ENCODE measurements at regions not wholly inside any gene's neighbourhood (a gene's known extent, or its start where the extent isn't known, plus 50 kb on each side); places are given as distances from the start of the nearest gene placed in this dataset.

GRCh38 chr16:64596196-64596595 lies 525.7 kb downstream of the CDH11 start:
- no peak for DNase-seq (ENCODE audit: low spot score)
- Mint-ChIP-seq H3K4me1 (ENCODE audit: low read depth) (no peaks in the 10 kb centered on the region), H3K4me3 (no peak overlapping the region), H3K27ac (no peak overlapping the region), H3K9me3 (peaks cover 3% of the 10 kb centered on the region), H3K27me3 (ENCODE audit: insufficient read depth) (no peaks in the 10 kb centered on the region), H3K36me3 (ENCODE audit: low read depth) (no peaks in the 10 kb centered on the region)
- intact Hi-C loops (cut with micrococcal nuclease) = no loop called here

GRCh38 chr16:64590513-64590912 lies 531.4 kb downstream of the CDH11 start:
- Mint-ChIP-seq H3K4me3 (no peak overlapping the region), H3K27me3 (ENCODE audit: insufficient read depth) (no peaks in the 10 kb centered on the region), H3K36me3 (ENCODE audit: low read depth) (no peaks in the 10 kb centered on the region), H3K9me3 (no peaks in the 10 kb centered on the region), H3K27ac (no peak overlapping the region), H3K4me1 (ENCODE audit: low read depth) (no peaks in the 10 kb centered on the region)
- intact Hi-C loops (cut with micrococcal nuclease) = no loop called here
- DNase-seq (ENCODE audit: low spot score) = no peak

- H3K4me1 Mint-ChIP-seq (ENCODE audit: low read depth) = no peaks in the 10 kb centered on the region
- no peak overlapping the region for H3K27ac Mint-ChIP-seq
- no peaks in the 10 kb centered on the region for H3K27me3 Mint-ChIP-seq (ENCODE audit: insufficient read depth)
- intact Hi-C loops (cut with micrococcal nuclease) = no loop called here
- no peak for DNase-seq (ENCODE audit: low spot score)
- H3K9me3 Mint-ChIP-seq = no peaks in the 10 kb centered on the region
- H3K4me3 Mint-ChIP-seq = no peak overlapping the region
- H3K36me3 Mint-ChIP-seq (ENCODE audit: low read depth) = no peaks in the 10 kb centered on the region
Observed at GRCh38 chr16:64589836-64590235, 532.0 kb downstream of the CDH11 start.

- Mint-ChIP-seq H3K9me3 (no peaks in the 10 kb centered on the region), H3K4me3 (no peak overlapping the region), H3K36me3 (ENCODE audit: low read depth) (no peaks in the 10 kb centered on the region), H3K4me1 (ENCODE audit: low read depth) (no peaks in the 10 kb centered on the region), H3K27ac (no peak overlapping the region), H3K27me3 (ENCODE audit: insufficient read depth) (no peaks in the 10 kb centered on the region)
- intact Hi-C loops (cut with micrococcal nuclease) = no loop called here
- DNase-seq (ENCODE audit: low spot score) = no peak
Observed at GRCh38 chr16:64586781-64587180, 535.1 kb downstream of the CDH11 start.

GRCh38 chr16:64585367-64585766 lies 536.5 kb downstream of the CDH11 start:
- Mint-ChIP-seq H3K36me3 (ENCODE audit: low read depth) (no peaks in the 10 kb centered on the region), H3K27me3 (ENCODE audit: insufficient read depth) (no peaks in the 10 kb centered on the region), H3K27ac (no peak overlapping the region), H3K9me3 (no peaks in the 10 kb centered on the region), H3K4me3 (no peak overlapping the region), H3K4me1 (ENCODE audit: low read depth) (no peaks in the 10 kb centered on the region)
- intact Hi-C loops (cut with micrococcal nuclease) = no loop called here
- DNase-seq (ENCODE audit: low spot score) = no peak

GRCh38 chr16:64580558-64580957 lies 541.3 kb downstream of the CDH11 start:
- H3K4me3 Mint-ChIP-seq = no peak overlapping the region
- H3K27me3 Mint-ChIP-seq (ENCODE audit: insufficient read depth) = no peaks in the 10 kb centered on the region
- intact Hi-C loops (cut with micrococcal nuclease) = no loop called here
- peaks cover 4% of the 10 kb centered on the region for H3K9me3 Mint-ChIP-seq
- H3K4me1 Mint-ChIP-seq (ENCODE audit: low read depth) = no peaks in the 10 kb centered on the region
- H3K27ac Mint-ChIP-seq = no peak overlapping the region
- DNase-seq (ENCODE audit: low spot score) = no peak
- no peaks in the 10 kb centered on the region for H3K36me3 Mint-ChIP-seq (ENCODE audit: low read depth)

GRCh38 chr16:64579712-64580111 lies 542.2 kb downstream of the CDH11 start:
- no peak overlapping the region for H3K27ac Mint-ChIP-seq
- H3K4me1 Mint-ChIP-seq (ENCODE audit: low read depth) = no peaks in the 10 kb centered on the region
- no peak for DNase-seq (ENCODE audit: low spot score)
- H3K27me3 Mint-ChIP-seq (ENCODE audit: insufficient read depth) = no peaks in the 10 kb centered on the region
- H3K36me3 Mint-ChIP-seq (ENCODE audit: low read depth) = no peaks in the 10 kb centered on the region
- intact Hi-C loops (cut with micrococcal nuclease) = no loop called here
- H3K4me3 Mint-ChIP-seq = no peak overlapping the region
- peaks cover 6% of the 10 kb centered on the region for H3K9me3 Mint-ChIP-seq

- Mint-ChIP-seq H3K27me3 (ENCODE audit: insufficient read depth) (no peaks in the 10 kb centered on the region), H3K36me3 (ENCODE audit: low read depth) (no peaks in the 10 kb centered on the region), H3K4me1 (ENCODE audit: low read depth) (no peaks in the 10 kb centered on the region), H3K4me3 (no peak overlapping the region), H3K27ac (no peak overlapping the region), H3K9me3 (peaks cover 26% of the 10 kb centered on the region)
- intact Hi-C loops (cut with micrococcal nuclease) = no loop called here
- no peak for DNase-seq (ENCODE audit: low spot score)
Observed at GRCh38 chr16:64545768-64546167, 576.1 kb downstream of the CDH11 start.

- intact Hi-C loops (cut with micrococcal nuclease) = no loop called here
- Mint-ChIP-seq H3K27me3 (ENCODE audit: insufficient read depth) (no peaks in the 10 kb centered on the region), H3K36me3 (ENCODE audit: low read depth) (no peaks in the 10 kb centered on the region), H3K4me3 (no peak overlapping the region), H3K9me3 (peaks cover 26% of the 10 kb centered on the region), H3K27ac (no peak overlapping the region), H3K4me1 (ENCODE audit: low read depth) (no peaks in the 10 kb centered on the region)
- no peak for DNase-seq (ENCODE audit: low spot score)
Observed at GRCh38 chr16:64544859-64545258, 577.0 kb downstream of the CDH11 start.

GRCh38 chr16:64543441-64543840 lies 578.4 kb downstream of the CDH11 start:
- Mint-ChIP-seq H3K36me3 (ENCODE audit: low read depth) (no peaks in the 10 kb centered on the region), H3K27ac (no peak overlapping the region), H3K27me3 (ENCODE audit: insufficient read depth) (no peaks in the 10 kb centered on the region), H3K4me3 (no peak overlapping the region), H3K9me3 (peaks cover 24% of the 10 kb centered on the region), H3K4me1 (ENCODE audit: low read depth) (no peaks in the 10 kb centered on the region)
- intact Hi-C loops (cut with micrococcal nuclease) = no loop called here
- DNase-seq (ENCODE audit: low spot score) = no peak

GRCh38 chr16:64543031-64543430 lies 578.8 kb downstream of the CDH11 start:
- H3K27me3 Mint-ChIP-seq (ENCODE audit: insufficient read depth) = no peaks in the 10 kb centered on the region
- no peak overlapping the region for H3K4me3 Mint-ChIP-seq
- no peak overlapping the region for H3K27ac Mint-ChIP-seq
- intact Hi-C loops (cut with micrococcal nuclease) = no loop called here
- H3K36me3 Mint-ChIP-seq (ENCODE audit: low read depth) = no peaks in the 10 kb centered on the region
- no peak for DNase-seq (ENCODE audit: low spot score)
- H3K9me3 Mint-ChIP-seq = peaks cover 24% of the 10 kb centered on the region
- H3K4me1 Mint-ChIP-seq (ENCODE audit: low read depth) = no peaks in the 10 kb centered on the region

- no peaks in the 10 kb centered on the region for H3K4me1 Mint-ChIP-seq (ENCODE audit: low read depth)
- no peak overlapping the region for H3K27ac Mint-ChIP-seq
- H3K9me3 Mint-ChIP-seq = peaks cover 24% of the 10 kb centered on the region
- H3K36me3 Mint-ChIP-seq (ENCODE audit: low read depth) = no peaks in the 10 kb centered on the region
- intact Hi-C loops (cut with micrococcal nuclease) = no loop called here
- H3K27me3 Mint-ChIP-seq (ENCODE audit: insufficient read depth) = no peaks in the 10 kb centered on the region
- no peak overlapping the region for H3K4me3 Mint-ChIP-seq
- DNase-seq (ENCODE audit: low spot score) = no peak
Observed at GRCh38 chr16:64542152-64542551, 579.7 kb downstream of the CDH11 start.

GRCh38 chr16:64541621-64542020 lies 580.2 kb downstream of the CDH11 start:
- H3K36me3 Mint-ChIP-seq (ENCODE audit: low read depth) = no peaks in the 10 kb centered on the region
- no peaks in the 10 kb centered on the region for H3K27me3 Mint-ChIP-seq (ENCODE audit: insufficient read depth)
- H3K9me3 Mint-ChIP-seq = peaks cover 24% of the 10 kb centered on the region
- intact Hi-C loops (cut with micrococcal nuclease) = no loop called here
- H3K4me3 Mint-ChIP-seq = no peak overlapping the region
- H3K4me1 Mint-ChIP-seq (ENCODE audit: low read depth) = no peaks in the 10 kb centered on the region
- no peak overlapping the region for H3K27ac Mint-ChIP-seq
- DNase-seq (ENCODE audit: low spot score) = no peak

- H3K36me3 Mint-ChIP-seq (ENCODE audit: low read depth) = no peaks in the 10 kb centered on the region
- no peaks in the 10 kb centered on the region for H3K27me3 Mint-ChIP-seq (ENCODE audit: insufficient read depth)
- intact Hi-C loops (cut with micrococcal nuclease) = no loop called here
- no peaks in the 10 kb centered on the region for H3K4me1 Mint-ChIP-seq (ENCODE audit: low read depth)
- DNase-seq (ENCODE audit: low spot score) = no peak
- no peak overlapping the region for H3K27ac Mint-ChIP-seq
- no peak overlapping the region for H3K4me3 Mint-ChIP-seq
- peaks cover 24% of the 10 kb centered on the region for H3K9me3 Mint-ChIP-seq
Observed at GRCh38 chr16:64540434-64540833, 581.4 kb downstream of the CDH11 start.
